Urinary bladder (tissue), 3 donors: ENCODE measurements at regions not wholly inside any gene's neighbourhood (a gene's known extent, or its start where the extent isn't known, plus 50 kb on each side); places are given as distances from the start of the nearest gene placed in this dataset.
"Not testable (repeated sequence)": the region's sequence is repeated elsewhere in the genome, so short reads cannot be mapped to it uniquely, and the experiment has no call there.

Source experiments
- DNase-seq: peaks from one replicate; pipeline ENCODE4 v3.0.0-alpha.2; 2015; ENCODE audit errors: extremely low spot score
- H3K27ac ChIP-seq: one replicate; pipeline ENCODE4 v1.5.1; 2013; ENCODE audit warnings: low read depth, mild to moderate bottlenecking, moderate library complexity
- H3K36me3 ChIP-seq: one replicate; pipeline ENCODE4 v1.6.1; 2013; ENCODE audit warnings: mild to moderate bottlenecking, moderate library complexity; ENCODE audit not compliant: insufficient read depth
- H3K4me1 ChIP-seq: one replicate; pipeline ENCODE4 v1.6.1; 2013; ENCODE audit warnings: mild to moderate bottlenecking, moderate library complexity; ENCODE audit not compliant: insufficient read depth
- H3K4me3 ChIP-seq: one replicate; pipeline ENCODE4 v1.5.1; 2013; ENCODE audit warnings: low read depth, low read length
- WGBS: extraction: QIAGEN DNeasy Blood & Tissue Kit; methylation state at CpG from one replicate; pipeline ENCODE4 v1.1.7; 2013; 5-methylcytosine and 5-hydroxymethylcytosine counted together
- donor health status: healthy with polysubstance abuse.
- donor health status: healthy.

- Histone ChIP-seq H3K4me3 (peak overlapping the region; percentile 34), H3K4me1 (no peaks in the 10 kb centered on the region), H3K36me3 (no peaks in the 10 kb centered on the region), H3K27ac (no peak overlapping the region)
- 26% methylated on average over 34 of the region's 34 CpGs for WGBS
- no peak for DNase-seq
These were observed 148.5 kb downstream of the LY86 start for GRCh38 chr6:6736791-6737654.

GRCh38 chr6:6737671-6738070 is 149.2 kb downstream of the LY86 start:
- no peak for DNase-seq
- Histone ChIP-seq H3K4me1 (no peaks in the 10 kb centered on the region), H3K27ac (no peak overlapping the region), H3K4me3 (no peak overlapping the region), H3K36me3 (no peaks in the 10 kb centered on the region)
- WGBS = 47% methylated on average over 6 of the region's 6 CpGs

- no peak for DNase-seq
- Histone ChIP-seq H3K4me1 (no peaks in the 10 kb centered on the region), H3K36me3 (no peaks in the 10 kb centered on the region), H3K4me3 (no peak overlapping the region), H3K27ac (no peak overlapping the region)
- 92% methylated on average over 2 of the region's 2 CpGs for WGBS
These were observed 149.6 kb downstream of the LY86 start for GRCh38 chr6:6738108-6738507.

GRCh38 chr6:6738922-6739716 is 150.6 kb downstream of the LY86 start:
- Histone ChIP-seq H3K4me3 (no peak overlapping the region), H3K4me1 (no peaks in the 10 kb centered on the region), H3K27ac (no peak overlapping the region), H3K36me3 (no peaks in the 10 kb centered on the region)
- WGBS = 72% methylated on average over 5 of the region's 5 CpGs
- no peak for DNase-seq

GRCh38 chr6:6740595-6740994 is 152.1 kb downstream of the LY86 start:
- DNase-seq = no peak
- Histone ChIP-seq H3K36me3 (no peaks in the 10 kb centered on the region), H3K4me1 (no peaks in the 10 kb centered on the region), H3K27ac (no peak overlapping the region), H3K4me3 (no peak overlapping the region)
- WGBS = 92% methylated on average over 7 of the region's 7 CpGs

GRCh38 chr6:6741264-6741663 is 152.7 kb downstream of the LY86 start:
- H3K4me1 ChIP-seq = no peaks in the 10 kb centered on the region
- no peaks in the 10 kb centered on the region for H3K36me3 ChIP-seq
- DNase-seq = no peak
- H3K4me3 ChIP-seq = no peak overlapping the region
- WGBS = 81% methylated on average over 4 of the region's 4 CpGs
- H3K27ac ChIP-seq = no peak overlapping the region

- WGBS = 94% methylated on average over 2 of the region's 2 CpGs
- no peaks in the 10 kb centered on the region for H3K36me3 ChIP-seq
- no peak overlapping the region for H3K27ac ChIP-seq
- no peaks in the 10 kb centered on the region for H3K4me1 ChIP-seq
- H3K4me3 ChIP-seq = no peak overlapping the region
- no peak for DNase-seq
These were observed 154.0 kb downstream of the LY86 start for GRCh38 chr6:6742535-6742934.

GRCh38 chr6:6744551-6744950 is 156.0 kb downstream of the LY86 start:
- Histone ChIP-seq H3K4me3 (no peak overlapping the region), H3K27ac (no peak overlapping the region), H3K4me1 (no peaks in the 10 kb centered on the region), H3K36me3 (no peaks in the 10 kb centered on the region)
- no peak for DNase-seq
- WGBS = 75% methylated on average over 4 of the region's 4 CpGs

GRCh38 chr6:6745637-6746332 is 157.3 kb downstream of the LY86 start:
- DNase-seq, H3K4me1 ChIP-seq, H3K36me3 ChIP-seq, H3K27ac ChIP-seq, H3K4me3 ChIP-seq: not testable (repeated sequence)
- WGBS = 96% methylated on average over 54 of the region's 54 CpGs

GRCh38 chr6:6746333-6746969 is 157.9 kb downstream of the LY86 start:
- no peaks in the 10 kb centered on the region for H3K36me3 ChIP-seq
- no peak for DNase-seq
- WGBS = 73% methylated on average over 15 of the region's 15 CpGs
- H3K4me3 ChIP-seq = no peak overlapping the region
- no peak overlapping the region for H3K27ac ChIP-seq
- no peaks in the 10 kb centered on the region for H3K4me1 ChIP-seq

- WGBS = 97% methylated on average over 3 of the region's 3 CpGs
- no peak overlapping the region for H3K27ac ChIP-seq
- no peak for DNase-seq
- H3K4me3 ChIP-seq = no peak overlapping the region
- no peaks in the 10 kb centered on the region for H3K36me3 ChIP-seq
- no peaks in the 10 kb centered on the region for H3K4me1 ChIP-seq
These were observed 158.4 kb downstream of the LY86 start for GRCh38 chr6:6746970-6747338.

GRCh38 chr6:6747371-6747770 is 158.9 kb downstream of the LY86 start:
- Histone ChIP-seq H3K4me3 (no peak overlapping the region), H3K36me3 (no peaks in the 10 kb centered on the region), H3K4me1 (peaks cover 1% of the 10 kb centered on the region), H3K27ac (no peak overlapping the region)
- no peak for DNase-seq
- 85% methylated on average over 6 of the region's 6 CpGs for WGBS

- DNase-seq = no peak
- H3K36me3 ChIP-seq = no peaks in the 10 kb centered on the region
- no peak overlapping the region for H3K4me3 ChIP-seq
- H3K27ac ChIP-seq = no peak overlapping the region
- WGBS = 90% methylated on average over 10 of the region's 10 CpGs
- H3K4me1 ChIP-seq = peaks cover 1% of the 10 kb centered on the region
These were observed 159.5 kb downstream of the LY86 start for GRCh38 chr6:6748001-6748400.
